Fibroblast of lung (primary cell): ENCODE measurements at regions not wholly inside any gene's neighbourhood (a gene's known extent, or its start where the extent isn't known, plus 50 kb on each side); places are given as distances from the start of the nearest gene placed in this dataset.

Experiments used
- DNase-seq, 2 donors: peaks; one replicate each; pipeline versions ENCODE4 v3.0.0 to v3.0.0-alpha.2; 2010; ENCODE audit warnings: low read depth in 2 of 2
- H2AFZ ChIP-seq: 2 replicates; pipeline ENCODE4 v1.5.1; 2012; ENCODE audit warnings: low read length, control low read depth, inconsistent platforms
- H3K27ac ChIP-seq: 2 replicates; pipeline ENCODE4 v1.5.1; 2011; ENCODE audit warnings: low read length, control low read depth; ENCODE audit not compliant: insufficient read depth
- H3K27me3 ChIP-seq: 2 replicates; pipeline ENCODE4 v1.5.1; 2011; ENCODE audit warnings: mild to moderate bottlenecking, low read length; ENCODE audit not compliant: control insufficient read depth, insufficient read depth
- H3K36me3 ChIP-seq: 2 replicates; pipeline ENCODE4 v1.5.1; 2011; ENCODE audit warnings: low read length; ENCODE audit not compliant: control insufficient read depth, insufficient read depth
- H3K4me1 ChIP-seq: 2 replicates; pipeline ENCODE4 v1.5.1; 2011; ENCODE audit warnings: low read length; ENCODE audit not compliant: control insufficient read depth, insufficient read depth; ENCODE audit errors: extremely low read depth
- H3K4me2 ChIP-seq: 2 replicates; pipeline ENCODE4 v1.5.1; 2011; ENCODE audit warnings: low read length, control low read depth; ENCODE audit not compliant: insufficient read depth; ENCODE audit errors: extremely low read depth
- H3K4me3 ChIP-seq, 4 experiments: fragments of 200-600 bp in 1 of 4; sonication (generic) in 1 of 4; replicated peaks in 1 of 4; 2 replicates each; pipeline ENCODE4 v1.5.1; 2011 to 2016; ENCODE audit warnings: low read length in 4 of 4, low read depth in 3 of 4, mild to moderate bottlenecking in 3 of 4, control low read depth in 2 of 4, inconsistent platforms in 1 of 4, mixed read lengths in 1 of 4; ENCODE audit not compliant: insufficient read depth in 1 of 4; ENCODE audit errors: control extremely low read depth in 1 of 4
- H3K79me2 ChIP-seq: 2 replicates; pipeline ENCODE4 v1.5.1; 2012; ENCODE audit warnings: mild to moderate bottlenecking, low read length, inconsistent platforms; ENCODE audit not compliant: control insufficient read depth, insufficient read depth
- H3K9ac ChIP-seq: 2 replicates; pipeline ENCODE4 v1.5.1; 2011; ENCODE audit warnings: mild to moderate bottlenecking, low read length, control low read depth; ENCODE audit not compliant: insufficient read depth
- H3K9me3 ChIP-seq: 2 replicates; pipeline ENCODE4 v1.5.1; 2012; ENCODE audit warnings: low read depth, low read length; ENCODE audit not compliant: control insufficient read depth, insufficient read depth
- H4K20me1 ChIP-seq: 2 replicates; pipeline ENCODE4 v1.5.1; 2011; ENCODE audit warnings: low read length; ENCODE audit not compliant: control insufficient read depth, insufficient read depth; ENCODE audit errors: extremely low read depth
- CTCF ChIP-seq, 2 donors: IDR thresholded peaks in 1 of 2; conservative IDR thresholded peaks in 1 of 2; 1 replicate in 1 of 2; 2 replicates in 1 of 2; pipeline ENCODE4 v1.5.1; 2011 to 2012; ENCODE audit warnings: low read length in 2 of 2, control low read depth in 1 of 2, inconsistent platforms in 1 of 2, low read depth in 1 of 2, mild to moderate bottlenecking in 1 of 2
- EZH2 ChIP-seq: IDR thresholded peaks from 2 replicates; pipeline ENCODE4 v1.5.1; 2012; ENCODE audit warnings: low read length, control low read depth, mild to moderate bottlenecking; ENCODE audit errors: missing control alignments

GRCh38 chr16:85324488-85324887, 212.2 kb upstream of the CIBAR2 start:
- Histone ChIP-seq H3K9ac (no peak overlapping the region), H3K27ac (no peak overlapping the region), H3K27me3 (no peaks in the 10 kb centered on the region), H3K9me3 (no peaks in the 10 kb centered on the region), H4K20me1 (no peaks in the 10 kb centered on the region), H2AFZ (no peak overlapping the region), H3K4me3 (no peak overlapping the region), H3K36me3 (no peaks in the 10 kb centered on the region), H3K4me2 (no peak overlapping the region), H3K4me1 (peaks cover 18% of the 10 kb centered on the region), H3K79me2 (peaks cover 2% of the 10 kb centered on the region)
- peak in 1 of 2 donors; percentile 31 for DNase-seq
- no peak for TF ChIP-seq EZH2

- DNase-seq: peak in 1 of 2 donors; percentile 27
- Histone ChIP-seq H3K4me1 (peaks cover 12% of the 10 kb centered on the region), H3K27me3 (no peaks in the 10 kb centered on the region), H3K4me2 (no peak overlapping the region), H3K9me3 (no peaks in the 10 kb centered on the region), H3K4me3 (no peak overlapping the region), H3K27ac (no peak overlapping the region), H3K36me3 (no peaks in the 10 kb centered on the region), H4K20me1 (no peaks in the 10 kb centered on the region), H3K9ac (no peak overlapping the region), H3K79me2 (peaks cover 2% of the 10 kb centered on the region), H2AFZ (no peak overlapping the region)
- TF ChIP-seq EZH2 (no peak), CTCF (conservative IDR thresholded peaks at IDR 0.05 in 1 of 2, IDR thresholded peaks at IDR 0.05 in 1 of 2; ENCODE audit: low read depth in 1 of 2, low read length in 2 of 2) (no peak)
Measured at GRCh38 chr16:85326113-85326793, 214.0 kb upstream of the CIBAR2 start.

- Histone ChIP-seq H3K36me3 (no peaks in the 10 kb centered on the region), H3K4me3 (no peak overlapping the region), H3K9ac (no peak overlapping the region), H3K27me3 (no peaks in the 10 kb centered on the region), H3K4me1 (peaks cover 9% of the 10 kb centered on the region), H4K20me1 (no peaks in the 10 kb centered on the region), H3K4me2 (no peak overlapping the region), H3K27ac (no peak overlapping the region), H3K9me3 (no peaks in the 10 kb centered on the region), H2AFZ (no peak overlapping the region), H3K79me2 (peaks cover 2% of the 10 kb centered on the region)
- DNase-seq: no peak
- TF ChIP-seq CTCF (conservative IDR thresholded peaks at IDR 0.05 in 1 of 2, IDR thresholded peaks at IDR 0.05 in 1 of 2; ENCODE audit: low read depth in 1 of 2, low read length in 2 of 2) (no peak), EZH2 (no peak)
Measured at GRCh38 chr16:85326794-85327181, 214.5 kb upstream of the CIBAR2 start.
